GM19023 (cell line): ENCODE measurements at regions not wholly inside any gene's neighbourhood (a gene's known extent, or its start where the extent isn't known, plus 50 kb on each side); places are given as distances from the start of the nearest gene placed in this dataset.

Experiments used
- ATAC-seq: cut with Tn5 transposase; IDR thresholded peaks from one replicate; pipeline ENCODE4 v1.9.1; 2021; ENCODE audit warnings: mild to moderate bottlenecking, moderate library complexity; ENCODE audit not compliant: unreplicated experiment

GRCh38 chr9:99391937-99392594 is 170.0 kb downstream of the SEC61B start:
- no peak for ATAC-seq

GRCh38 chr9:99392986-99393385 is 170.9 kb downstream of the SEC61B start:
- no peak for ATAC-seq

GRCh38 chr9:99393993-99394392 is 171.9 kb downstream of the SEC61B start:
- no peak for ATAC-seq

- ATAC-seq = no peak
Measured at GRCh38 chr9:99398241-99398640, 176.2 kb downstream of the SEC61B start.

GRCh38 chr9:99399474-99399873 is 177.4 kb downstream of the SEC61B start:
- no peak for ATAC-seq

GRCh38 chr9:99400184-99400731 is 178.2 kb downstream of the SEC61B start:
- no peak for ATAC-seq

- no peak for ATAC-seq
Measured at GRCh38 chr9:99401680-99402504, 179.8 kb downstream of the SEC61B start.

GRCh38 chr9:99403371-99403770 is 181.3 kb downstream of the SEC61B start:
- no peak for ATAC-seq

GRCh38 chr9:99405359-99405758 is 183.3 kb downstream of the SEC61B start:
- ATAC-seq = no peak

- ATAC-seq = no peak
Measured at GRCh38 chr9:99406939-99407338, 184.9 kb downstream of the SEC61B start.

GRCh38 chr9:99411068-99411467 is 189.0 kb downstream of the SEC61B start:
- ATAC-seq = no peak

- ATAC-seq = no peak
Measured at GRCh38 chr9:99411479-99412115, 189.5 kb downstream of the SEC61B start.

- no peak for ATAC-seq
Measured at GRCh38 chr9:99412606-99413005, 190.5 kb downstream of the SEC61B start.

- ATAC-seq = no peak
Measured at GRCh38 chr9:99414321-99414720, 192.2 kb downstream of the SEC61B start.

- no peak for ATAC-seq
Measured at GRCh38 chr9:99415606-99416005, 193.5 kb downstream of the SEC61B start.

- no peak for ATAC-seq
Measured at GRCh38 chr9:99416007-99416406, 193.9 kb downstream of the SEC61B start.

- ATAC-seq = no peak
Measured at GRCh38 chr9:99419070-99419469, 197.0 kb downstream of the SEC61B start.

GRCh38 chr9:99421369-99421768 is 199.3 kb downstream of the SEC61B start:
- ATAC-seq = no peak

GRCh38 chr9:99425124-99425523 is 203.0 kb downstream of the SEC61B start:
- ATAC-seq = no peak

GRCh38 chr9:99425923-99426842 is 204.1 kb downstream of the SEC61B start:
- no peak for ATAC-seq

- no peak for ATAC-seq
Measured at GRCh38 chr9:99427260-99427659, 205.2 kb downstream of the SEC61B start.
